ENCODE measurements at regions not wholly inside any gene's neighbourhood (a gene's known extent, or its start where the extent isn't known, plus 50 kb on each side); places are given as distances from the start of the nearest gene placed in this dataset.
"Not testable (repeated sequence)": the region's sequence is repeated elsewhere in the genome, so short reads cannot be mapped to it uniquely, and the experiment has no call there.

DNA sequence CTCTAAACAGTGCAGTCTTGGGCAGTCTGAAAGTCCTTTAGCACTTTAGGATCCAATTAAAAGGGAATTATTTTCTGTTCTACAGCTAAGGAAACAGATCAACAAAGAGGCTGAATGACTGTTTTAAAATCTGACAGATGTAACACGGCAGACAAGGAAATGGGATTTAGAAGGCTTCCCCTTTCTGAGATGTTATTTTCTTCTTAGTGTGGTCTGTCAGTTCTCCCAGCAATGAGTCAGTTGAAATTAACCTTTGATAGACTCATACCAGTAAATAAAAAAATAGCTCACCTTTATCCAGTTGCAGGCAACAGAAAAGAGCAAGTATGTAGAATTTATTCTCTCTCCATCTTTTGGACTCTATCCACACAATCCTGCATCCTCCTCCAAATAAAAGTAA lies 98.1 kb downstream of the NEDD1 start:
- DNase-seq = no peak

DNA sequence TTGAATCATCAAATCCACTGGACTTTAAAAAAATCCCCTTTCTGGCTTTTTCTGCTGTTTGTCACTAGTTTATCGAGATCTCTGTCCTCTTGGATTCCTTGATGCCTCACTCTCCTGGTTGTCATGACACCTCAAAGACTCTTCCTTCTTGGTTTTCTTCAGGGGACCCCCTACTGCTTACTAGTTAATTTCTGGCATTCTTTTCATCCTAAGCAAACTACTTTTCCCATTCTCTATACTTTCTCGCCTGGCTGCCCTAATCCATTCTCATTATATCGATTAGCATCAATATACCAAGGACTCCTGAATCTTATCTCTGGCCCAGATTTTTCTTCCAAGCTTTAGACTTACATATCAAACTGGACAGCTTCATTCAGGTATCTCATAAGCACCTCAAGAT lies 98.6 kb downstream of the NEDD1 start:
- DNase-seq = no peak

DNA sequence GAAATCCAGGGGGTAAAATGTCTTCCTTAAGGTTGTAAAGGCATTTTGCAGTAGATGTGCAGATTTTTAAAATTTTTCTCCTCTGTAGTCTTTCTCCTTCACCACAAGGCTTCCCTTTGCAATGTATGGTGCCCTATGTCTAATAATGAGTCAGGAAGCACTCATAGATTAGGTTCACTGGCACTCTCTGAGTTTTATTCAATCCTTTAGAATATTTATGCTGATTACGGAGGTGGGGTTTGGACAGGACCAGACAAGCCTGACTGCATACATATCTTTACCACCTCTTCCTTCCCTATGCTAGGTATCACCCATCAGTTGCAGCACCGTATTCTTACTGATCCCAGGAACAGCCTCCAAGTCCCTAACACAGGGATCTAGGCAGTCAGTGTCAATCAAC lies 99.5 kb downstream of the NEDD1 start:
- no peak for DNase-seq

DNA sequence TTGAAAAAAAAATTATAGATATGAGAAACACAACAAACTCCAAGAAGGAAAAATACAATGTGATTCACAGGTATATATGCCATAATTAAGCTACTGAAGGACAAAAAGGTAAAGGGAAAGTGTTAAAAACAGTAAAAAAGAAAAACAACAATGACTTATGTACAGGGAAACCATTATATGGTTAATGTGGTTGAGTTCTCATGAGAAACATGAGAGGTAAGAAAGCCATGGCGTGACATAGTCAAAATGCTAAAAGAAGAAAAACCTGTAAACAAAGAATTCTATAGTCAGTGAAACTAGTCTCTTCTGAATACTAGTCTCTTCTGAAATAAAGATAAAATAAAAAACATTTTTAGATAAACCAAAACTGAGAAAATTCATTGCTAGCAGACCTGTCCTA lies 109.1 kb downstream of the NEDD1 start:
- no peak for DNase-seq

DNA sequence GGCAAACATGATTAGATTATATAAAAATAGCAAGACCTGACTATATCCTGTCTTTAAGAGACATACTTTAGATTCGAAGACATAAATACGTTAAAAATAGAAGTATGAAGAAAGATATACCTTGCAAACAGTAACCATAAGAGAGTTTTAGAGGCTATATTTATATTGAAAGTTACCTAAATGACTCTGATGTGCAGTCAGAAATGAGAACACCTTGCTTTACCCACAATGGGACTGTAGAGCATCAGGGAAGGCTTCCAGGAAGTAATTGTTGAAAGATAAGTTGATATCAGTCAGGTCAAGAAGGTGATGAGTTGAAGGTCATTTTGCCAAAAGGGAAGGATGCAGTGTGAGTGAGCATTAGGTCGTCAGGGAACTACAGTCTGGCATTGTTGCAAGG lies 110.2 kb downstream of the NEDD1 start:
- no peak for DNase-seq

DNA sequence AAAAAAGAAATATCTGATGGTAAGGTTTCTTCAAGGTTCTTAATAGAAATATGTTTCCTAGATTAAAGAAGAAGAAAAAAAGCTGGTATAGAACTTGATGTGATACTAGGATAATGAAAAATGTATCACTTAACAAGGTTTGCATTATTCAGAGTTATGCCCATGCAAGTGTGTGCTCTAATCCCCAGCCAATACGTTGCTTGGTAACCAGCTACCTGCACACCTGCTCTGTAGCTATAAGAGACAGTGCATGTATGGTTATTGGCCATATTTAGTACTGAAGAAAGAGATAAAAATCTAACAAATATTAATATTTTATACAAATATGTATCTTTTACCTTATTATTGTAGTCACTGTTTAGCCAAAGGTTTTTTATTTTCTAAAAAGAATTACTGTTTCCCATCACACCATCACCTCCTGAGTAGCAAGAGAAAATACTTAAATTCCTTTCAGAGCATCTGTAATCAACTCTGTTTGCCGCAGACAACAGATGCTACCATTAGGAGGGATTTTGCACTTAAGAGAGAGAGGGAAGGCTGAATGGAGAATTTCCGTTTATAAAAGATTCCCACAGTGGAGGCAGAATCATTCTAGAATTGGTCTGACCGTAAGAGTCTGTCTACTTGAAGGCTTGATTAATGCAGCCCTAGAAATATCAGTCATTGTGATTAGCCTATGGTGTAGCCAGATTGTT lies 115.6 kb downstream of the NEDD1 start:
- DNase-seq = no peak

DNA sequence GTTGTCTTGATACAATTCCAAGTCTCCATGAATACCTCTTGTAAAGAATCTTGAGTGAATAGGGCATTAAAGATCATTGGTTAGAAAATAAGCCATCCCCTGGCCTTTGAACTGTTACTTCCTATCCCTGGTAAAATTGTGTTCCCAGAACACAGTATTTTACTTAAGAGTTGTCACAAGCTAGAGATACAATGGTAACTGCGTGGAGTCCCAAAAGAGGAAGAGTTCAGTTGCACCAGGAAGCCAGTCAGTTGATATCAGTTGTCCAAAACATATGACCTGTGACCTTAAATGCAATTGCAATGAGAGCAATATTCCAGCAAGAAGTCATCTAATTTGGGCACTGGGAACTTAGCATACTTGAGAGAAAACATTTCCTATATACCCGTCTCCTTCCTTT lies 117.3 kb downstream of the NEDD1 start:
- no peak for DNase-seq

DNA sequence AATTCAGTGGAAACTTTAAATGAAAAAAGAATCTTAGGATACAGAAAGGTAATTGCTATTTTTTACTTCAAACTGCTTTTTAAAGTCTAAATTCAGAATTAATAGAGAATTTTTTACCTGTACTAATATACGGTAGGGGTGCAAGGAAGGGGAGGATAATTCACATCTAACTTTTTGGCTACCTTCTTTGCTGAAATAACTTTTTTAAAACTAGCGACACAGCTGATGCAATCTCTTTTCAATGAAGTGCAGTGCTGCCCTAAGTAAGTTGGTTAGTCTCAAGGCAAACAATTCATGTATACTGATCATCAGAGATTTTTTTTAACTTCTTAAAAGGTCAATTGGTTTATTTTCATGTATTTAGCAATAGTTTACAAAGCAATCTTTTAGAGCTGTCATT lies 119.8 kb downstream of the NEDD1 start:
- no peak for DNase-seq

DNA sequence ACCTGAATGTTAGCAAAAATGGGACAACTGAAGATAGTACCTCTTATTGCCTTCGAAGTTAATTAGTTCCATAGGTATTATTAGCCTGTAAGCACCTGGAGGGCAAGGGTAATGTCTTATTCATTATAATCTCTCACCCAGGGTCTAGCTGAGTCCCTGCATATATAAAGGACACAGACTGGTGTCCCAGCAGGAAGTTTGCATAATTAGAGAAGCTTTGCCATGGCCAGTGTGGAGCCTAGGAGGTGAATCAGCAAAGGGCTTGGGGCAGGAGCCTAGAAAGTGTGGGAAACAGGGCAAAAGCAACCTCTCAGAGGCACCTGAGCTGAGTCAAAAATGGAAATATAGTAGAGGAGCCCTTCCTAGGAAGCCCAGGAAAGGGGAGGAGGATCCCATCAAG lies 120.4 kb downstream of the NEDD1 start:
- DNase-seq = no peak

DNA sequence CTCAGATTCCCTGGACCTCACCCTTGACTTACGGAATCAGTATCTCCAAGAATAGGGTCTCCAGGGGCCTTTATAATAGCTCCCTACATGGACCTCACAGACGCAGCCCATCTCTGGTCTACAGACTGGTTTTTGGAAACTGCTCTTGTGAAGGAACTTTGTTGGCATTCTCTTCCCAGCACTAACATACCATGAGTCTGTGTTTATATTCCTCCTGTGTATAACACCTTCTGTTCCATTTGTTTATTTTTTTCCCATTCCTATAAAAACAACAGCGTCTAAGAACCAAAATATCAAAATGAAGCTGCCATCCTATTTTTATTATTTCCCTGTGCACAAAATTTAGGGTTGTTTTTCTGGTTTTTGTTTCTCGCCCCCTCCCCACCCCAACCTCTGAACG lies 131.1 kb downstream of the NEDD1 start:
- no peak for DNase-seq

DNA sequence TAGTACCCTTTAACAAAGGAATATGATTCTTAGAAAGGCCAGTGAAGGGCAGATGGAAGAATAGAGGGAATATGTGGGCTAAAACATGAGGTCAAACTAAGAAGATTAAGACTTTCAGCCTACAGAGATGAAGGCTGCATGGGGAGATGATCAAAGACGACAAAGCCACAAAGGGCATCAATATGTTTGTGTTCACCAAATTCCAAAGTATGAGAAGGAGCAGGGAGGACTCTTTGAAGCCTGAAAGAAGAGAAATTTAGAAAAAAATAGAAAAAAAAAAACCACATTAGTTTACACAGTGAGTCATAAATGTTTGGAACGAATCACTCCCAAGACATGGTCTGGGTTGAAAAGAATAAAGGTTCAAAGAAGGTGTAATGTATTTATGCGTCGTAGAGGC lies 131.8 kb downstream of the NEDD1 start:
- no peak for DNase-seq

DNA sequence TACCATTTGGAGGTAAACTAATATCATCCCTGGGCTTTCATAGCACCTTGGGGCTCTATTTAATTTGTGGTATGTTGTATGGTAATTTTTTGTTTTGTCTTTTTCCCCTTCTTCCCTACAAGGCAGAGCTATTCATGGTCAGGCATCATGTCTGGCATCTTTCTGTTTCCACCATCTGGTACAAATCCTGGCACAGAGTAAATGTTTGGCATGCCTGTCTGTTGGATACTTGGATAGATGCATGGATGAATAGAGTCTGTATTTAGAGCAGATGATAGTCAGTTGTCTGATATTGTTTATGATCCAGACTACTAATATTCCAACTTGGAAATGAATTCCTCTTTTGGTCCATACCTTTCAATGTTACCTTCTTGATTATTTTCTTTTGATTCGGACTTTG lies 139.8 kb downstream of the NEDD1 start:
- no peak for DNase-seq

DNA sequence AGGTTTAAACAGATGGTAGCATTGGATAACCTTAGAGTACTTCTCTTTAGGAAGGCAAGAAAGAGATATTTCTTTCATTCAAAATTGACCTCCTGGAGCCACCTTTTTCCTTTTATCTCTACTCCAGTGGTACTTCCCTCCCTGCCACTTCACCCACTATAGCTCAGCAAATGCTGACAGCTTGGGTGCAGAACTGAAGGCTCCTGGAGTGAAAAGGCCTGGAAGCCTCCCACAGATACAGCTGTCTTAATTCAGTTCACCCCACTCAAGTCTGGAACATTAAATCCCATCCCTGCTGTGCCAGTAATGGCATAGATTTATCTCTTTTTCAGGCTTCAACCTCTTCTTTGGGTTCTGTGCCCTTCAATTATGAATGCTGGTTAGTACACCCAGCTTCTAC lies 140.3 kb downstream of the NEDD1 start:
- no peak for DNase-seq

DNA sequence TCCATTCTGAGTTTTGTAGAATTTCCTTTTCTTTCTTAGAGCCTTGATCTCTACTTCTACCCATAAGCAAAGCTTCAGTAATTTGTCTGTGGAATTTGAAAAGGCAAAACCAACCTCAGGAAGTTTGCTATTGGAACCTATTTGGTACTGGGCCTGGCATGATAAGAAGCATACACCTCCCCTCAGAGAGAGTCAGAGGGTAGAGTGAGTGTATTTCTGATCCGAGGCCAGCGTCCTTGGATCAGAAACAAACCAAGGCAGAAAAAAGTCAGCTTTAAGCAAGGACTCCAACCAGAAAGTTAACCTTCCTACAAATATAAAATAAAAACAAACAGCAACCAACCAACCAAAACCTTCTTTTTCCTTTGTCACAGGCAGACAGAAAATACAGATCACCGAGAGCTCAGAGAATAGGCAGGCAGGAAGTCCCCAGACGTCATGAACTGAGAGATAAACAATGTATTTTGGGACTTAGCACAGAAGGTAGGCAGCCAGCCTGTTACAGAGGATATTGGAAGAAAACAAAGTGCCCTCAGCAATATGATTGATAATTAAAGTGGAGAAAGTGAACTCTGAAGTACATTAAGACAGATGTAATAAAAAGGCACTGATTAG lies 141.5 kb downstream of the NEDD1 start:
- no peak for DNase-seq

DNA sequence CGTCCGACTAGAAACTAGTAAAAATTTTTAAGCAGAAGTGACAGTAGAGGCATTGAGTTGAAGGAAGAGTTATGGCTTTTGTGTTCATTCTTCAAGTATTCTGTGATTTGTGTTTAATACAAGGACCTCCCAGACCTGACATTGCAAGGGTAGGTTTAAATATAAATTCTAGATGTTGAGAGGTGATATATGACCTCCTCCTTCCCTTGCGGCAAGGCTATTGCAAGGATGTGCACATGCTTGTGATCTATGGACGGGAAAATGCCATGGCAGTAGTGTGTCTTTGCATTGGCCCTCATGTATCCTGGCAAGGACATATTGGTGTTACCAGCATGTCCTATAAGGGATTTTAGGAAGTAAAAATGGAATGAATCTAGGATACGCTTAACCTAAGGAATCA lies 143.5 kb downstream of the NEDD1 start:
- no peak for DNase-seq

DNA sequence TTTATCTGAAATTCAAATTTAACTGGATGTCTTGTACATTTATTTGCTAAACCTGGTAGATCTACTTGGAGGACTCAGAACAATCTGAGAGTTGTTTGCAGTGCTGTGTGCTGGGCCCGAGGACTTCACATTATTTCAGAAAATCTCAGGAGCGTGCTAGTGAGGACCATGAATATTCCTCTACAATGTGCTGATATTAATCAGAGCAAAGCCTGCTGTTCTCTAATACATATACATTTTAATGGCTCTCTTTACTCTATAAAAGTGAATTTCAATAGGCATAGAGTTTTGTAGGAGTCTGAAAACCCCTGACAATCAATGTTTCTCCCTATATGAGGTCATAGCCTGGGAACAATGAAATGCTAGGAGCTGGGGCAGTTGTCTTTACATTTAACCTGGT lies 144.3 kb downstream of the NEDD1 start:
- no peak for DNase-seq

DNA sequence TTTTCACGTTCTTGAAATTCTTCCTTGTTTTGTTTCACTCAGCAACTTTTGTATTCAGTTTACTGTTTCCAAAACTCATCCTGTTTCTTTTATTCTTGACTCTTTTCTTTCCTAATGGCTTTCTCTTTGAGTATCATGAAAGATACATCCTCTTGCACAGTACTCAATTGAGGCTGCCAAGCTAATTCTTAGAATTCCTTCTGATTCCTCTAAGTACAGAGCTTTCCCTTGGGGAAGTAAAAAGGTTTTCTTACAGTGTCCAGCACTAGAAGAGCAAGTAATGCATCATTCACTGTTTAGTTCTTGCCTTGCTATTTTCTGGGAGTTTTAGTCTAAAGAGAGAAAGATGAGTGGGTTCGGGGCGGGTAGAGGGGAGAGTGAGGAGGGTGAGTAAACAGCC lies 154.1 kb downstream of the NEDD1 start:
- DNase-seq = no peak

DNA sequence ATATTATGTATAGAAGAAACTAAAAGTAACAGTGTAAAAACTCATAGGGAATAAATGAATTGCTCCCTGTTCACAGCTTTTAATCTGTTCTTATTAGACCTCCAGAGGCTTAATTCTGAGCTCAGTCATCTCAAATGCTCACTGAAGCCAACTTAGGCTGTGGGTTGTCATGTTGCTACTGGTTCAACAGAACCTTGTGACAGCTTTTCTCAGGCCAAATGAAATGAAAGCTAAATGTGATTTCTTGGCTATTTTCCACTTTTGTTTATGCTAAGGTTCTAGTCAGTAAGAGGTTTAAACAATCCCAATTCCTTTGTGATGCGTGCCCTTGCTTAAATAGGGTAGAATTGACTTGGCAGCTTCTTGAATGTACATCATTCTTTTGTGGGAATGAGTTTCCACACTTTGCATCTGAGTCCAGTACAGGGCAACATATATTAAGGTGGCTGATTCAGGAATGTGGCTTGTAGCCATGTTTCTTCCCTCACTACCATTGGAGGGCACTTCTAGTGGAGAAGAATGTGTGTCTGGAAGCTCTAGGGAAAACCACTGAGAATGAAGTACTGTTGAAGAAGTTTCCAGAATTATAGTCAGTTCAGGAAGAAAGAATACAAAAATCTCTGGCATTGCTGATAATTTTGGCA lies 156.4 kb downstream of the NEDD1 start:
- no peak for DNase-seq

DNA sequence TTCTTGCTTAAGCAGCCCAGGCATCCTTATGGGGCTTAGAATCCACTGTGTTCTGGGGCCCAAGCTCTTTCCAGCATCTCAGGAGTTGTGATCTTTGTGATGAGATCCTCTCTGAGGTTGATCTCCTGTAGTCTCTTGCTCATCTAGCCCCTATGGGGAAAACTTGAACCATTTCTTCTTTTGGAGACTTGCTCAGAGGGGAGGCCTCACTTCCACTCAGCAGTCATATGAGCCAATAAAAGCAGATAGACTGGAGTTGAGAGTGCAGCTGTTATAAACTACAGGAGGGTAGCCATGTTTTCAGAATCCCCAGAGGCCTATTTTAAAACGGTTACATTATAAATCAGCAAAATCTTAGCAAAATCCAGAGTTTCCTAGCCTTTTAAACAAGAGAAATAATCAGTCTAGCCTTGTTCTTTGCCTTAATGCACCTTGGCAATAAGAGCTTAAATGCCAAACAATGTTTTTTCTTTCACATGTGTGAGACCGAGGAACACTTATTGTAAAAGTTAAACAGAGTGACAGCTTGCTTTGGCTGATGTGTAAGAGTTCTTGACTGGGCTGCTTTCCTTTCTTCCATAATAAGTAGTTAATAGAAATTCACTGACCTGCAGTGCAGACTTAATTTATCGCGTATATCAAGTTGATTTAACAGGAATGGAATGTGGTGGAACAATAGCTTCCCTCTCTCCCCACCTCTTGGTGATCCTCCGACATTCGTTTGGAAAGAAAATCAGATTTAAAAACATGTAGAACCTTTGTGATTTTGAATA lies 168.3 kb downstream of the NEDD1 start:
- no peak for DNase-seq

DNA sequence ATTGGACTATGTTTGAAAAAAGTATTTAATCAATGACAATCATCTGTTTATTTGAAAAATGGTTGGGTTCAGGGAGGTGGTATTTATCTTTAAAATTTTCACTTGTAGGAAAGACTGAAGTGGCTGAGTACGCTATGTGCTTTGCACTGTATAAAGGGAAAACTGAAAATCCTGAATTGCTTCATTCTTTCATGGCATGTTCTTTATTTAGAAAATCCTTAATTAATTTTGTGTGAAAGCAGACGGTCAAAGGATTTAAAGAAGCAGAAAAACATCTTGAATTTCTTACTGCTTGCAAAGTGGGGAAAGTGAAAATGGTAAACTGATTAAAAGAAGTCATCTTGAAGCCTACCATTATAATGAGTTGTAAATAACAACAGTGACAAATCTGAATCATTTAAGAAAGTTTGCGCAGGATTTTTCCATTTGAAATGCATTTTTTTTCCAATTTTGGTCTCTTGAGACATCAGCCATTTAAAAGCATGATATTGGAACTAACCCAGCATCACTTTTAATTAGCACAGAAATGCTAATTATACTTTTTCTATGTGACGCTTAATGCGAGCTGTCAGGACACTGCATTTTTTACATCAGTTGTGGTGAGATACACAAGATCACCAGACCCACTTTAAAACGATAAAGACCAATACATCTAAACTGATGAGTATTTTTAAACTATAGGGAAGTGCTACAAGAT lies 169.0 kb downstream of the NEDD1 start:
- no peak for DNase-seq

DNA sequence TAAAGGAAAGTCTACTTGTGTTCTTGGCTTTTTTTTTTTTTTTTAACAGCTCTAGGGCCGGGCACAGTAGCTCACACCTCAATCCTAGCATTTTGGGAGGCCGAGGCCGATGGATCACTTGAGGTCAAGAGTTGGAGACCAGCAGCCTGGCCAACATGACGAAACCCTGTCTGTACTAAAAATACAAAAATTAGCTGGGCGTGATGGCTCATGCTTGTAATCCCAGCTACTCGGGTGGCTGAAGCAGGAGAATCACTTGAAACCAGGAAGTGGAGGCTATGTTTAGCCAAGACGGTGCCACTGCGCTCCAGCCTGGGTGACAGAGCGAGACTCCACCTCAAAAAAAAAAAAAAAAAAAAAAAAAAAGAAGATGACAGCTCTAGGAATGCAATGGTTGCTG lies 169.9 kb downstream of the NEDD1 start:
- DNase-seq = not testable (repeated sequence)

DNA sequence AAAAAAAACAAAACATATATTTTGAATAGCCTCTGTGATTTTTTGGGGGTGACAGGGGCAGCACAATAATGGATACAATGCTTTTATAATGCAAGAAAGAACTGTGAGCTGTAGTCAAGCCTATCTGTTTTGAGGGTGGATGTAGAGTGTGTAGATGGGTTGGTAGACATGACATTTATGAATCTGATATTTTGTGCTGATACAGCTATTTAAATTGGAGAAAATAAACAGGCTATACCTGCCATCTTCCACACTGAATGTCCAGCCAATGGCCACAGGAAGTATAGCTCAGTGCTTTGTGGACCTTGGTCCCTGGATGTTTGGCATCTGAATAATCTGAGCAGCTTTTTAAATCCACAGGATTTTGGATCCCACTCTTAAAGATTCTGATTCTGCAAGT lies 175.0 kb downstream of the NEDD1 start:
- DNase-seq = no peak

DNA sequence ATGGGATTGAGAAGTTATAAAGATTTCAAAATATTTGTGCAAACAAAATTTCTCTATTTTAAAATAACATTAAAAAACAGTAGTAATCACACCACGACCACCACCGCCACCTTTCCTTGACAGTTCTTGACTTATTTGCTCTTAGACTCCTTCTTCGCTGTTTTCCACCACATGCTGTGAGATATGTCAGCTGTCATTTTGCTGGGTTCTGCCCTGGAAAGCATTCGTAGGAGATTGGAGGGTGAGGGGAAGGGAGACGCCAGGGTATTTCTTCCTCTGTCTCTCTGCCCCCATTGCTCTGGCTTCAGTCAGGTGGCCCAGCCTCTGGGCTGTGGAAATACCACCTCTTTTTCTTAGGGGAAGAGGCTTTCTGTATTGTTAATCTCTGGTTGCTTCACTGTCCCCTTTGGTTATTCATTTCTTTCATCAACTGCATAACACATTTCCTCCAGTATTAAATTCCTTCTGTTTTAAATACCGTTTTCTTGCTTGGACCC lies 186.2 kb downstream of the NEDD1 start:
- DNase-seq = no peak

All from stimulated activated CD4-positive, alpha-beta T cell treated with anti-CD3 and anti-CD28 coated beads, Interleukin-1b, Interleukin-23, amount 100 ng/mL, for 48 hours (primary cell).